ENCODE measurements at regions not wholly inside any gene's neighbourhood (a gene's known extent, or its start where the extent isn't known, plus 50 kb on each side); places are given as distances from the start of the nearest gene placed in this dataset.

- ATAC-seq = no peak
Measured at GRCh38 chr5:72688916-72689315, 127.5 kb upstream of the TNPO1 start.

GRCh38 chr5:72687288-72687687 is 129.2 kb upstream of the TNPO1 start:
- Histone ChIP-seq H3K9me3 (peaks cover 0 to 6% (median 0%) of the 10 kb centered on the region in 12 donors), H3K4me1 (no peaks in the 10 kb centered on the region), H3K36me3 (no peaks in the 10 kb centered on the region), H3K4me3 (no peak overlapping the region), H3K27me3 (peaks cover 0 to 7% (median 0%) of the 10 kb centered on the region in 9 donors), H3K27ac (no peak overlapping the region)
- no peak for DNase-seq
- no peak for ATAC-seq
- no peak for TF ChIP-seq CTCF (IDR thresholded peaks at IDR 0.05)
- TF ChIP-seq POLR2A (IDR thresholded peaks at IDR 0.05) = no peak
- 35 to 58% (median 52%) methylated on average over 1 of the region's 1 CpG for WGBS, 4 donors
- intact Hi-C loops (cut with DNase I) = no loop called here

More at GRCh38 chr5:72688916-72689315, 127.5 kb upstream of the TNPO1 start:
- DNase-seq = no peak
- Histone ChIP-seq H3K36me3 (no peaks in the 10 kb centered on the region), H3K4me3 (no peak overlapping the region), H3K9me3 (no peaks in the 10 kb centered on the region), H3K4me1 (no peaks in the 10 kb centered on the region), H3K27ac (no peak overlapping the region), H3K27me3 (peaks cover 0 to 10% (median 0%) of the 10 kb centered on the region in 9 donors)
- intact Hi-C loops (cut with DNase I) = no loop called here
- TF ChIP-seq POLR2A (IDR thresholded peaks at IDR 0.05) (no peak), CTCF (IDR thresholded peaks at IDR 0.05) (no peak)
- whole genome bisulfite sequencing, 4 donors = 92 to 98% (median 95%) methylated on average over 3 of the region's 3 CpGs

GRCh38 chr5:72682561-72682960 is 133.9 kb upstream of the TNPO1 start:
- no peak for TF ChIP-seq POLR2A (IDR thresholded peaks at IDR 0.05)
- no peak for TF ChIP-seq CTCF (IDR thresholded peaks at IDR 0.05)
- Histone ChIP-seq H3K4me1 (no peaks in the 10 kb centered on the region), H3K36me3 (no peaks in the 10 kb centered on the region), H3K27ac (no peak overlapping the region), H3K9me3 (peaks cover 0 to 13% (median 0%) of the 10 kb centered on the region in 12 donors), H3K4me3 (no peak overlapping the region), H3K27me3 (peaks cover 0 to 5% (median 0%) of the 10 kb centered on the region in 9 donors)
- ATAC-seq (no peak), DNase-seq (no peak)
- intact Hi-C loops (cut with DNase I) = no loop called here
- 83 to 91% (median 87%) methylated on average over 2 of the region's 2 CpGs for WGBS, 4 donors

GRCh38 chr5:72681781-72682180 is 134.7 kb upstream of the TNPO1 start:
- ATAC-seq (no peak), DNase-seq (no peak)
- no peaks in the 10 kb centered on the region for H3K36me3 ChIP-seq
- no peak for TF ChIP-seq CTCF (IDR thresholded peaks at IDR 0.05)
- no peak for TF ChIP-seq POLR2A (IDR thresholded peaks at IDR 0.05)
- H3K4me1 ChIP-seq = no peaks in the 10 kb centered on the region
- peaks cover 0 to 5% (median 0%) of the 10 kb centered on the region in 9 donors for H3K27me3 ChIP-seq
- H3K4me3 ChIP-seq = no peak overlapping the region
- WGBS, 4 donors = 66 to 82% (median 75%) methylated on average over 2 to 3 of the region's 3 CpGs
- no peak overlapping the region for H3K27ac ChIP-seq
- H3K9me3 ChIP-seq = peaks cover 0 to 13% (median 0%) of the 10 kb centered on the region in 12 donors
- intact Hi-C loops (cut with DNase I) = no loop called here
